ENCODE measurements at regions not wholly inside any gene's neighbourhood (a gene's known extent, or its start where the extent isn't known, plus 50 kb on each side); places are given as distances from the start of the nearest gene placed in this dataset.

GRCh38 chr2:121129692-121130091 is 155.3 kb downstream of the TFCP2L1 start:
- Mint-ChIP-seq H3K36me3 (ENCODE audit: low read depth) (no peaks in the 10 kb centered on the region), H3K9me3 (no peaks in the 10 kb centered on the region)
- WGBS, 2 experiments (ENCODE audit: insufficient coverage in 1 of 2, insufficient read length in 1 of 2), result 88 to 100% methylated on average over 4 to 6 of the region's 6 CpGs

GRCh38 chr2:121130301-121130850 is 154.6 kb downstream of the TFCP2L1 start:
- no peaks in the 10 kb centered on the region for H3K27me3 ChIP-seq (ENCODE audit: control insufficient read depth, insufficient read depth, low read length, poor library complexity, severe bottlenecking)
- no peak overlapping the region for H3K9ac ChIP-seq (ENCODE audit: extremely low read depth, low read length, poor library complexity, severe bottlenecking)
- no peak for TF ChIP-seq CTCF (conservative IDR thresholded peaks at IDR 0.05)
- Mint-ChIP-seq H3K4me1 (peaks cover 17% of the 10 kb centered on the region), H3K36me3 (ENCODE audit: low read depth) (no peaks in the 10 kb centered on the region), H3K4me3 (no peak overlapping the region), H3K27ac (no peak overlapping the region), H3K27me3 (ENCODE audit: insufficient read depth) (peaks cover 2% of the 10 kb centered on the region), H3K9me3 (no peaks in the 10 kb centered on the region)
- no peak for DNase-seq
- H3K4me1 ChIP-seq (ENCODE audit: control insufficient read depth, insufficient read depth, low read length), result peaks cover 12% of the 10 kb centered on the region
- 85 to 96% methylated on average over 4 of the region's 4 CpGs for WGBS, 2 experiments (ENCODE audit: insufficient coverage in 1 of 2, insufficient read length in 1 of 2)
- no peak overlapping the region for H3K27ac ChIP-seq (ENCODE audit: low read depth, low read length)
- no peaks in the 10 kb centered on the region for H3K36me3 ChIP-seq (ENCODE audit: control insufficient read depth, insufficient read depth, low read length)
- no peaks in the 10 kb centered on the region for H3K9me3 ChIP-seq (ENCODE audit: control insufficient read depth, low read length)
- H3K4me3 ChIP-seq (ENCODE audit: low read length), result no peak overlapping the region

More at GRCh38 chr2:121129692-121130091, 155.3 kb downstream of the TFCP2L1 start:
- Histone ChIP-seq H3K27me3 (ENCODE audit: control insufficient read depth, insufficient read depth, low read length, poor library complexity, severe bottlenecking) (no peaks in the 10 kb centered on the region), H3K9ac (ENCODE audit: extremely low read depth, low read length, poor library complexity, severe bottlenecking) (no peak overlapping the region), H3K27ac (ENCODE audit: low read depth, low read length) (no peak overlapping the region), H3K4me1 (ENCODE audit: control insufficient read depth, insufficient read depth, low read length) (peaks cover 12% of the 10 kb centered on the region), H3K9me3 (ENCODE audit: control insufficient read depth, low read length) (no peaks in the 10 kb centered on the region), H3K4me3 (ENCODE audit: low read length) (no peak overlapping the region), H3K36me3 (ENCODE audit: control insufficient read depth, insufficient read depth, low read length) (no peaks in the 10 kb centered on the region)
- H3K4me1 Mint-ChIP-seq, result peaks cover 17% of the 10 kb centered on the region
- H3K4me3 Mint-ChIP-seq, result no peak overlapping the region
- H3K27ac Mint-ChIP-seq, result no peak overlapping the region
- DNase-seq, result no peak
- peaks cover 9% of the 10 kb centered on the region for H3K27me3 Mint-ChIP-seq (ENCODE audit: insufficient read depth)
- TF ChIP-seq CTCF (conservative IDR thresholded peaks at IDR 0.05), result no peak

GRCh38 chr2:121131375-121131774 is 153.6 kb downstream of the TFCP2L1 start:
- peaks cover 7% of the 10 kb centered on the region for H3K9me3 Mint-ChIP-seq
- peaks cover 5% of the 10 kb centered on the region for H3K27me3 Mint-ChIP-seq (ENCODE audit: insufficient read depth)
- no peaks in the 10 kb centered on the region for H3K36me3 Mint-ChIP-seq (ENCODE audit: low read depth)
- Histone ChIP-seq H3K27me3 (ENCODE audit: control insufficient read depth, insufficient read depth, low read length, poor library complexity, severe bottlenecking) (no peaks in the 10 kb centered on the region), H3K27ac (ENCODE audit: low read depth, low read length) (no peak overlapping the region), H3K9ac (ENCODE audit: extremely low read depth, low read length, poor library complexity, severe bottlenecking) (no peak overlapping the region), H3K36me3 (ENCODE audit: control insufficient read depth, insufficient read depth, low read length) (no peaks in the 10 kb centered on the region), H3K9me3 (ENCODE audit: control insufficient read depth, low read length) (no peaks in the 10 kb centered on the region), H3K4me3 (ENCODE audit: low read length) (no peak overlapping the region), H3K4me1 (ENCODE audit: control insufficient read depth, insufficient read depth, low read length) (peaks cover 12% of the 10 kb centered on the region)
- no peak overlapping the region for H3K4me3 Mint-ChIP-seq
- H3K4me1 Mint-ChIP-seq, result peaks cover 17% of the 10 kb centered on the region
- TF ChIP-seq CTCF (conservative IDR thresholded peaks at IDR 0.05), result peak; percentile 12
- DNase-seq, result no peak
- 83 to 84% methylated on average over 9 of the region's 9 CpGs for WGBS, 2 experiments (ENCODE audit: insufficient coverage in 1 of 2, insufficient read length in 1 of 2)
- no peak overlapping the region for H3K27ac Mint-ChIP-seq
